ENCODE measurements at regions not wholly inside any gene's neighbourhood (a gene's known extent, or its start where the extent isn't known, plus 50 kb on each side); places are given as distances from the start of the nearest gene placed in this dataset.

GRCh38 chr12:19052689-19053088 lies 76.8 kb upstream of the PLEKHA5 start:
- no peak for TF ChIP-seq POLR2A (IDR thresholded peaks at IDR 0.05)
- TF ChIP-seq CTCF (IDR thresholded peaks at IDR 0.05): no peak
